Naive thymus-derived CD8-positive, alpha-beta T cell (primary cell): ENCODE measurements at regions not wholly inside any gene's neighbourhood (a gene's known extent, or its start where the extent isn't known, plus 50 kb on each side); places are given as distances from the start of the nearest gene placed in this dataset.

Experiments used
- ATAC-seq, 2 donors: fragments of 150-1000 bp; cut with Tn5 transposase in 1 of 2; sonication (Bioruptor Pico), chemical (Tn5 transposase) in 1 of 2; 1 replicate in 1 of 2; 2 replicates in 1 of 2; pipeline ENCODE4 v1.10.0; 2021; ENCODE audit warnings: mild to moderate bottlenecking in 2 of 2, moderate library complexity in 2 of 2
- POLR2A ChIA-PET: fragments of 350-600 bp; sonication (Branson Sonifier 250); formaldehyde crosslinking; loops from one replicate; lab custom pipeline; 2021; ENCODE audit warnings: antibody characterized with exemption; lab: Charles Lee
- DNase-seq, 10 donors: peaks; one replicate each; pipeline versions ENCODE4 v3.0.0 to v3.0.0-alpha.2; 2020 to 2022
- H3K27ac Mint-ChIP-seq, 10 donors: one replicate each; pipeline ENCODE4 v1.8.0; 2020 to 2022; ENCODE audit warnings: mild to moderate bottlenecking in 10 of 10, mixed read lengths in 10 of 10, moderate library complexity in 4 of 10, inconsistent platforms in 1 of 10
- H3K27me3 Mint-ChIP-seq, 5 donors: one replicate each; pipeline ENCODE4 v1.8.0; 2021 to 2022; ENCODE audit warnings: mixed read lengths in 5 of 5
- H3K36me3 Mint-ChIP-seq, 3 donors: one replicate each; pipeline ENCODE4 v1.8.0; 2020 to 2022; ENCODE audit warnings: mixed read lengths in 3 of 3, mild to moderate bottlenecking in 2 of 3, inconsistent platforms in 1 of 3
- H3K4me1 Mint-ChIP-seq, 4 donors: one replicate each; pipeline ENCODE4 v1.8.0; 2021 to 2022; ENCODE audit warnings: mixed read lengths in 4 of 4
- H3K4me3 Mint-ChIP-seq, 10 donors: one replicate each; pipeline ENCODE4 v1.8.0; 2020 to 2022; ENCODE audit warnings: mild to moderate bottlenecking in 10 of 10, mixed read lengths in 10 of 10, moderate library complexity in 6 of 10, inconsistent platforms in 1 of 10
- H3K9me3 Mint-ChIP-seq, 9 donors: one replicate each; pipeline ENCODE4 v1.8.0; 2020 to 2022; ENCODE audit warnings: mixed read lengths in 9 of 9, mild to moderate bottlenecking in 3 of 9, inconsistent platforms in 1 of 9, moderate library complexity in 1 of 9

DNA sequence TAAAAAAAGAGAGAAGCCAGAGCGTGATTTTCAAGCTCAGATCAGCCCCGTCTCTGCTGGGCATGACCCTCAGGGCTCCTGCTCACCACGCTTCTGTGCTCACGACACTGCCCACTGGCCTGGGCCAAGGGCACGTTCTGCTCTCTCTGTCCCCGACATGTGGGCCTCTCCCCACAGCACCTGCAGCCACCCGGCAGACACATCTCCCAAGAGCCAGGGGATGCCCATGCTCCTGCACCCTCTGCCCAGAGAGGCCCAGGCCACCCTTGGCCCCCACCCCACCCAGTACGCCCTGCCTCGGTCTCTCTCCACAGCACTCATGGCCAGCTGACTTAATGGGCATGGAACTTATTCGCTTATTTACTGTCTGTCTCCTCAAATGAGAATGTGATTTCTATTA is 175.4 kb upstream of the RNF32 start:
- Mint-ChIP-seq H3K27ac (no peak overlapping the region), H3K9me3 (peaks cover 0 to 7% (median 0%) of the 10 kb centered on the region in 9 donors), H3K36me3 (no peaks in the 10 kb centered on the region), H3K27me3 (peaks cover 0 to 44% (median 10%) of the 10 kb centered on the region in 5 donors), H3K4me3 (no peak overlapping the region), H3K4me1 (peaks cover 0 to 2% (median 0%) of the 10 kb centered on the region in 4 donors)
- POLR2A ChIA-PET: no interaction called here
- no peak for ATAC-seq
- no peak for DNase-seq

DNA sequence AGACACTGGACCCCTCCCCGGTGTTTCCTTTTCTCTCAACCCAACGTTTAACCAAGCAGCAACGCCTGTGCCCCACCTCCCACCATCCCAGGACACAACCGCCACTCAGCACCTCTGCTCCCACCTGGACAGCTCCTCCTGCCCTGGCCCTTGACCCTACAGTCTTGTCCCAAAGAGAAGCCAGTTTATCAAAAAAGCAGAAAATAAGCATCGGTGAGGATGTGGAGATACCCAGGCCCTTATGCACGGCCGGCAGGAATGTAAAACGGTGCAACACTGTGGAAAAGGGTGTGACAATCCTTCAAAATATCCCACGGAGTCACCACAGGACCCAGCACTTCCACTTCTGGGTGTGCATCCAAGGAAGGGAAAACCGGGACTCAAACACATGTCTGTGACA is 176.2 kb upstream of the RNF32 start:
- Mint-ChIP-seq H3K27me3 (peaks cover 0 to 47% (median 10%) of the 10 kb centered on the region in 5 donors), H3K9me3 (peaks cover 0 to 7% (median 0%) of the 10 kb centered on the region in 9 donors), H3K36me3 (no peaks in the 10 kb centered on the region), H3K4me3 (no peak overlapping the region), H3K27ac (no peak overlapping the region), H3K4me1 (peaks cover 0 to 2% (median 0%) of the 10 kb centered on the region in 4 donors)
- ATAC-seq: no peak
- POLR2A ChIA-PET: no interaction called here
- DNase-seq: no peak

- peaks cover 5 to 57% (median 14%) of the 10 kb centered on the region in 5 donors for H3K27me3 Mint-ChIP-seq
- no peak overlapping the region for H3K4me3 Mint-ChIP-seq
- H3K4me1 Mint-ChIP-seq: peaks cover 0 to 2% (median 0%) of the 10 kb centered on the region in 4 donors
- no peaks in the 10 kb centered on the region for H3K36me3 Mint-ChIP-seq
- POLR2A ChIA-PET: no interaction called here
- H3K27ac Mint-ChIP-seq: no peak overlapping the region
- ATAC-seq: no peak
- no peak for DNase-seq
- peaks cover 0 to 7% (median 0%) of the 10 kb centered on the region in 9 donors for H3K9me3 Mint-ChIP-seq
Measured at GRCh38 chr7:156463280-156463679, 177.3 kb upstream of the RNF32 start.

DNA sequence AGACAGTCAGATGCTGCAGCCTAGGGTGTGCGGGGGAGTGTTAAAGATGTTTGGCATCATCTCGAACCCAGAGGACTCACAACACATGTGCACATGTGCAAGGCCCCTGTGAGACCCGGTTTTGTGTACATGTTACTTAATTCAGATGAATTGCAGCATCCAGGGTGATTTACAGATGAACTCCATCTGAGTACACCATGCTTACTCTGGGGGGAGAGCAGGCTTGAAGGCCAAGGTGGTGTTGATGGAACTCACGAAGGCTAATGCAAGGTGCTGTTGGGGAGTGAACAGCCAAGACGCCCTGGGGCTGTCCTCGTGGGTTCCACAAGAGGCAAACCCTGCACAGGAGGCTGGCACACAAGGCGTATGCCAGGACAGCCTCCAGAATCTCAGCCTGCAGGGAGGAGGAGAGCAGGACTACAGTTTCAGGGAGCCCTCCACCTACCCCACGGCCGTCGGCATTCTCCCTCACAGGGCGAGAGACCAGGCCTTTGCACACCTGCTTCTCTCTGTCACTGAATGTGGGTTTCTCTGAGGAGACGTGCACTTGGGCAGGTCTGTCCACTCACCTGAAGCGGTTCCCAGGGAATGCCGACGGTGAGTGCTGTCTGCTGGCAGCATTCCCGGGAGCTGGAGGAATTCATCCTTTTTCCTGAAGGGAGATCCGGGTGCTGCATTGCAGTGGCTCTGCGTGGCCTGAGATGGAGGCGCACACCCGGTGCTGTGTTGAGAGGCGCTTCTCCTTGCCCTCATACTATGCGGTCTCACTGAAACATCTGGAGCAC is 178.5 kb upstream of the RNF32 start:
- H3K4me1 Mint-ChIP-seq: peaks cover 0 to 4% (median 0%) of the 10 kb centered on the region in 4 donors
- peaks cover 8 to 62% (median 19%) of the 10 kb centered on the region in 5 donors for H3K27me3 Mint-ChIP-seq
- H3K36me3 Mint-ChIP-seq: no peaks in the 10 kb centered on the region
- H3K27ac Mint-ChIP-seq: no peak overlapping the region
- H3K9me3 Mint-ChIP-seq: peaks cover 0 to 7% (median 0%) of the 10 kb centered on the region in 9 donors
- DNase-seq (no peak), ATAC-seq (no peak)
- POLR2A ChIA-PET: no interaction called here
- no peak overlapping the region for H3K4me3 Mint-ChIP-seq

- Mint-ChIP-seq H3K4me3 (no peak overlapping the region), H3K9me3 (peaks cover 0 to 7% (median 0%) of the 10 kb centered on the region in 9 donors), H3K27me3 (peaks cover 11 to 66% (median 25%) of the 10 kb centered on the region in 5 donors), H3K27ac (no peak overlapping the region), H3K36me3 (no peaks in the 10 kb centered on the region), H3K4me1 (peaks cover 0 to 4% (median 0%) of the 10 kb centered on the region in 4 donors)
- no peak for ATAC-seq
- DNase-seq: no peak
- POLR2A ChIA-PET: no interaction called here
Measured at GRCh38 chr7:156460858-156461627, 179.5 kb upstream of the RNF32 start.

GRCh38 chr7:156459582-156459981 is 181.0 kb upstream of the RNF32 start:
- ATAC-seq: no peak
- Mint-ChIP-seq H3K4me3 (no peak overlapping the region), H3K36me3 (no peaks in the 10 kb centered on the region), H3K27me3 (peaks cover 11 to 69% (median 32%) of the 10 kb centered on the region in 5 donors), H3K9me3 (peaks cover 0 to 7% (median 0%) of the 10 kb centered on the region in 9 donors), H3K4me1 (peaks cover 0 to 4% (median 0%) of the 10 kb centered on the region in 4 donors), H3K27ac (no peak overlapping the region)
- no peak for DNase-seq
- POLR2A ChIA-PET: no interaction called here

GRCh38 chr7:156459067-156459466 is 181.5 kb upstream of the RNF32 start:
- peaks cover 11 to 64% (median 33%) of the 10 kb centered on the region in 5 donors for H3K27me3 Mint-ChIP-seq
- DNase-seq (no peak), ATAC-seq (no peak)
- H3K9me3 Mint-ChIP-seq: peaks cover 0 to 2% (median 0%) of the 10 kb centered on the region in 9 donors
- H3K4me1 Mint-ChIP-seq: peaks cover 0 to 4% (median 0%) of the 10 kb centered on the region in 4 donors
- POLR2A ChIA-PET: no interaction called here
- H3K4me3 Mint-ChIP-seq: no peak overlapping the region
- no peak overlapping the region for H3K27ac Mint-ChIP-seq
- H3K36me3 Mint-ChIP-seq: no peaks in the 10 kb centered on the region

- ATAC-seq: no peak
- Mint-ChIP-seq H3K9me3 (no peaks in the 10 kb centered on the region), H3K27ac (no peak overlapping the region), H3K4me3 (no peak overlapping the region), H3K36me3 (no peaks in the 10 kb centered on the region), H3K27me3 (peaks cover 12 to 56% (median 35%) of the 10 kb centered on the region in 5 donors), H3K4me1 (peaks cover 0 to 4% (median 0%) of the 10 kb centered on the region in 4 donors)
- DNase-seq: no peak
- POLR2A ChIA-PET: no interaction called here
Measured at GRCh38 chr7:156458011-156458410, 182.6 kb upstream of the RNF32 start.

GRCh38 chr7:156456503-156457115 is 184.0 kb upstream of the RNF32 start:
- Mint-ChIP-seq H3K4me1 (peaks cover 0 to 4% (median 0%) of the 10 kb centered on the region in 4 donors), H3K27me3 (peaks cover 15 to 63% (median 36%) of the 10 kb centered on the region in 5 donors), H3K4me3 (no peak overlapping the region), H3K36me3 (no peaks in the 10 kb centered on the region), H3K27ac (no peak overlapping the region), H3K9me3 (no peaks in the 10 kb centered on the region)
- no peak for ATAC-seq
- no peak for DNase-seq
- POLR2A ChIA-PET: no interaction called here

DNA sequence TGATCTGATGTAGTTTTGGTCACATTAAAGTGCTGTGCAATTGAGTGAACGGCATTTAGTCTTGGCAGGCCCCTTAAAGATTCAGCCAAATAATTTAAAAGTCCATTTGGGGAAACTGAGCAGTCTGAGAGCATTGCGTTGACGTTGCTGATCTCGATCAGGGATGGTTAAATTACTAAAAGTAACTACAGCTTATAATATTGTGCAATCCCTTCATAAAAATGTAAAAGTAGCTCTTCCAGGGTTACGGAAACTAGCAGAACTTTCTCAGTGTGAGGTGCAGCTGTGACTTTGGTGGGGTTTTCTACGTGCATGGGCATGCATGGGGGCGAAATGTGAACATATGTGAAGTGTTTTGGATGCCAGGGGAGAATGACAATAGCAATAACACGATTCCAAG is 184.5 kb upstream of the RNF32 start:
- Mint-ChIP-seq H3K27ac (no peak overlapping the region), H3K9me3 (no peaks in the 10 kb centered on the region), H3K4me1 (peaks cover 0 to 3% (median 0%) of the 10 kb centered on the region in 4 donors), H3K36me3 (no peaks in the 10 kb centered on the region), H3K4me3 (no peak overlapping the region), H3K27me3 (peaks cover 15 to 63% (median 36%) of the 10 kb centered on the region in 5 donors)
- DNase-seq (no peak), ATAC-seq (no peak)
- POLR2A ChIA-PET: no interaction called here

DNA sequence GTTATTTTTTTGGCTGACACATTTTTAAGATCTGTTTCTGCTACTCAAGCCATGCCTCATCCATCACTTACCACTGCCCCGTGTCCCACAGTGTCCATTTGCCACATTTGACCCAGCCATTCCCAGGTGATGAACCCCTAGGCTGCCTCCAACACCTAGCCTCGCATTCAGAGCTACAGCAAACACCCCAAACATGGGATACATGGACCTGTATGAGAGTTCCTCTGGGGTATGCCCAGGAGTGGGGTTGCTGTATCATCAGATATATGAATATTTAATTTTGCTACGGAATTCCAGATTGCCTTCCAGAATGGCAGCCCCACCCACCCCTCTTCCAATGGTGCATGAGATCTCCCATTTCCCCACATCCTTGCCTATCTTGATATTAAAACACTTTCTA is 190.1 kb upstream of the RNF32 start:
- Mint-ChIP-seq H3K27ac (no peak overlapping the region), H3K9me3 (no peaks in the 10 kb centered on the region), H3K4me1 (no peaks in the 10 kb centered on the region), H3K4me3 (no peak overlapping the region), H3K27me3 (peaks cover 4 to 19% (median 18%) of the 10 kb centered on the region in 5 donors), H3K36me3 (no peaks in the 10 kb centered on the region)
- DNase-seq (no peak), ATAC-seq (no peak)
- POLR2A ChIA-PET: no interaction called here

DNA sequence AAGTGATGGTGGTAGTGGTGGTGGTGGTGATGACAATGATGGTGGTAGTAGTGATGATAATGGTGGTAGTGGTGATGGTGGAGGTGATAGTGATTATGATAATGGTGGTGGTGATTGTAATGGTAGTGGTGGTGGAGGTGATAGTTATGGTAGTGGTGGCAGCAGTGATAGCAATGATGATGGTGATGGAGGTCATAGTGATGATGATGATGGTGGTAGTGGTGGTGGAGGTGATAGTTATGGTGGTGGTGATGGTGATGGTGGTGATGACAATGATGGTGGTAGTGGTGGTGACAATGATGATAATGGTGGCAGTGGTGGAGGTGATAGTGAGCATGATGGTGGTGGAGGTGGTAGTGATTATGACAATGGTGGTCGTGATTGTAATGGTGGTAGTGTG is 191.7 kb upstream of the RNF32 start:
- peaks cover 5 to 19% (median 9%) of the 10 kb centered on the region in 5 donors for H3K27me3 Mint-ChIP-seq
- H3K27ac Mint-ChIP-seq: no peak overlapping the region
- no peaks in the 10 kb centered on the region for H3K9me3 Mint-ChIP-seq
- H3K4me3 Mint-ChIP-seq: no peak overlapping the region
- H3K4me1 Mint-ChIP-seq: no peaks in the 10 kb centered on the region
- POLR2A ChIA-PET: no interaction called here
- H3K36me3 Mint-ChIP-seq: no peaks in the 10 kb centered on the region
- ATAC-seq (no peak), DNase-seq (no peak)

GRCh38 chr7:156446990-156447389 is 193.6 kb upstream of the RNF32 start:
- no peak for ATAC-seq
- POLR2A ChIA-PET: no interaction called here

More at GRCh38 chr7:156446990-156447389, 193.6 kb upstream of the RNF32 start:
- Mint-ChIP-seq H3K4me1 (no peaks in the 10 kb centered on the region), H3K27ac (no peak overlapping the region), H3K27me3 (peaks cover 1 to 12% (median 5%) of the 10 kb centered on the region in 5 donors), H3K4me3 (no peak overlapping the region), H3K9me3 (no peaks in the 10 kb centered on the region), H3K36me3 (no peaks in the 10 kb centered on the region)
- DNase-seq: no peak
